Ishikawa (cell line): ENCODE measurements at regions not wholly inside any gene's neighbourhood (a gene's known extent, or its start where the extent isn't known, plus 50 kb on each side); places are given as distances from the start of the nearest gene placed in this dataset.

Experiments
- CEBPB ChIP-seq: IDR thresholded peaks from 2 replicates; pipeline ENCODE4 v1.6.1; 2012
- CREB1 ChIP-seq: IDR thresholded peaks from 2 replicates; pipeline ENCODE4 v1.6.1; 2012; ENCODE audit warnings: low read depth
- EGR1 ChIP-seq: IDR thresholded peaks from 2 replicates; pipeline ENCODE4 v1.6.1; 2012
- EP300 ChIP-seq: IDR thresholded peaks from 2 replicates; pipeline ENCODE4 v1.6.1; 2012; ENCODE audit warnings: borderline replicate concordance
- FOXM1 ChIP-seq: IDR thresholded peaks from 2 replicates; pipeline ENCODE4 v1.6.1; 2012; ENCODE audit warnings: low read depth, borderline replicate concordance
- NFIC ChIP-seq: IDR thresholded peaks from 2 replicates; pipeline ENCODE4 v1.6.1; 2012
- RAD21 ChIP-seq: IDR thresholded peaks from 2 replicates; pipeline ENCODE4 v1.6.1; 2012; ENCODE audit warnings: low read depth
- TAF1 ChIP-seq: IDR thresholded peaks from 2 replicates; pipeline ENCODE4 v1.6.1; 2012; ENCODE audit warnings: low read depth, mild to moderate bottlenecking
- TCF12 ChIP-seq: IDR thresholded peaks from 2 replicates; pipeline ENCODE4 v1.6.1; 2012; ENCODE audit warnings: low read depth
- TEAD4 ChIP-seq: IDR thresholded peaks from 2 replicates; pipeline ENCODE4 v1.6.1; 2012
- YY1 ChIP-seq: IDR thresholded peaks from 2 replicates; pipeline ENCODE4 v1.6.1; 2012; ENCODE audit warnings: low read depth
- ZBTB7A ChIP-seq: IDR thresholded peaks from 2 replicates; pipeline ENCODE4 v1.6.1; 2012; ENCODE audit warnings: low read depth
- TF ChIP-seq, protein P1 (sequence below): IDR thresholded peaks from 2 replicates; pipeline ENCODE4 v1.6.1; 2012
- TF ChIP-seq, protein P2 (sequence below): IDR thresholded peaks from 2 replicates; pipeline ENCODE4 v1.6.1; 2012
- TF ChIP-seq, protein P3 (sequence below): IDR thresholded peaks from 2 replicates; pipeline ENCODE4 v1.6.1; 2012; ENCODE audit warnings: low read depth, mild to moderate bottlenecking

DNA sequence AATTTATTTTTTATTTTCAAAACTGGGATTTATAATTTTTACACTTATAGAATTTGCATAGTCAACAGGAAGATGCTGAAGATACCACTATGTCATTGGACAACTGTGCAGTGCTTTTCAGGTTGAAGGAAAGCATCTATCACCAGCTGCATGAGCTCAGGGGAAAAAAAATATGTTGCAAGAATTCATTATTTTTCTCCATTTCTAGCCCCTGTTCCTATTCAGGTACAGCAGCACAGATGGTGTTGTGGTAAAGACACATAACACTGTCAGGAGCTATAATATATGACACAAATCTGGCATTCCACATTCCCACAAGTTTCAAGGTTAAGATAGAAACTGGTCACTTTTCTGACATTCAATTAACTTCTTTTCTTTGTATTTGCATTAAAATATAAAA is 1088.6 kb downstream of the MAT2B start:
- no peak for TF ChIP-seq YY1
- TF ChIP-seq EGR1, result no peak
- no peak for TF ChIP-seq EP300
- TF ChIP-seq TCF12, result no peak
- TF ChIP-seq ZBTB7A, result no peak
- TF ChIP-seq, protein P1, sequence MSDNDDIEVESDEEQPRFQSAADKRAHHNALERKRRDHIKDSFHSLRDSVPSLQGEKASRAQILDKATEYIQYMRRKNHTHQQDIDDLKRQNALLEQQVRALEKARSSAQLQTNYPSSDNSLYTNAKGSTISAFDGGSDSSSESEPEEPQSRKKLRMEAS, result no peak
- TF ChIP-seq TAF1, result no peak
- no peak for TF ChIP-seq NFIC
- TF ChIP-seq FOXM1, result no peak
- TF ChIP-seq CEBPB, result no peak
- no peak for TF ChIP-seq TEAD4
- TF ChIP-seq, protein P2, sequence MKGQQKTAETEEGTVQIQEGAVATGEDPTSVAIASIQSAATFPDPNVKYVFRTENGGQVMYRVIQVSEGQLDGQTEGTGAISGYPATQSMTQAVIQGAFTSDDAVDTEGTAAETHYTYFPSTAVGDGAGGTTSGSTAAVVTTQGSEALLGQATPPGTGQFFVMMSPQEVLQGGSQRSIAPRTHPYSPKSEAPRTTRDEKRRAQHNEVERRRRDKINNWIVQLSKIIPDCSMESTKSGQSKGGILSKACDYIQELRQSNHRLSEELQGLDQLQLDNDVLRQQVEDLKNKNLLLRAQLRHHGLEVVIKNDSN, result no peak
- no peak for TF ChIP-seq RAD21
- no peak for TF ChIP-seq CREB1
- TF ChIP-seq, protein P3, sequence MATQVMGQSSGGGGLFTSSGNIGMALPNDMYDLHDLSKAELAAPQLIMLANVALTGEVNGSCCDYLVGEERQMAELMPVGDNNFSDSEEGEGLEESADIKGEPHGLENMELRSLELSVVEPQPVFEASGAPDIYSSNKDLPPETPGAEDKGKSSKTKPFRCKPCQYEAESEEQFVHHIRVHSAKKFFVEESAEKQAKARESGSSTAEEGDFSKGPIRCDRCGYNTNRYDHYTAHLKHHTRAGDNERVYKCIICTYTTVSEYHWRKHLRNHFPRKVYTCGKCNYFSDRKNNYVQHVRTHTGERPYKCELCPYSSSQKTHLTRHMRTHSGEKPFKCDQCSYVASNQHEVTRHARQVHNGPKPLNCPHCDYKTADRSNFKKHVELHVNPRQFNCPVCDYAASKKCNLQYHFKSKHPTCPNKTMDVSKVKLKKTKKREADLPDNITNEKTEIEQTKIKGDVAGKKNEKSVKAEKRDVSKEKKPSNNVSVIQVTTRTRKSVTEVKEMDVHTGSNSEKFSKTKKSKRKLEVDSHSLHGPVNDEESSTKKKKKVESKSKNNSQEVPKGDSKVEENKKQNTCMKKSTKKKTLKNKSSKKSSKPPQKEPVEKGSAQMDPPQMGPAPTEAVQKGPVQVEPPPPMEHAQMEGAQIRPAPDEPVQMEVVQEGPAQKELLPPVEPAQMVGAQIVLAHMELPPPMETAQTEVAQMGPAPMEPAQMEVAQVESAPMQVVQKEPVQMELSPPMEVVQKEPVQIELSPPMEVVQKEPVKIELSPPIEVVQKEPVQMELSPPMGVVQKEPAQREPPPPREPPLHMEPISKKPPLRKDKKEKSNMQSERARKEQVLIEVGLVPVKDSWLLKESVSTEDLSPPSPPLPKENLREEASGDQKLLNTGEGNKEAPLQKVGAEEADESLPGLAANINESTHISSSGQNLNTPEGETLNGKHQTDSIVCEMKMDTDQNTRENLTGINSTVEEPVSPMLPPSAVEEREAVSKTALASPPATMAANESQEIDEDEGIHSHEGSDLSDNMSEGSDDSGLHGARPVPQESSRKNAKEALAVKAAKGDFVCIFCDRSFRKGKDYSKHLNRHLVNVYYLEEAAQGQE, result no peak

DNA sequence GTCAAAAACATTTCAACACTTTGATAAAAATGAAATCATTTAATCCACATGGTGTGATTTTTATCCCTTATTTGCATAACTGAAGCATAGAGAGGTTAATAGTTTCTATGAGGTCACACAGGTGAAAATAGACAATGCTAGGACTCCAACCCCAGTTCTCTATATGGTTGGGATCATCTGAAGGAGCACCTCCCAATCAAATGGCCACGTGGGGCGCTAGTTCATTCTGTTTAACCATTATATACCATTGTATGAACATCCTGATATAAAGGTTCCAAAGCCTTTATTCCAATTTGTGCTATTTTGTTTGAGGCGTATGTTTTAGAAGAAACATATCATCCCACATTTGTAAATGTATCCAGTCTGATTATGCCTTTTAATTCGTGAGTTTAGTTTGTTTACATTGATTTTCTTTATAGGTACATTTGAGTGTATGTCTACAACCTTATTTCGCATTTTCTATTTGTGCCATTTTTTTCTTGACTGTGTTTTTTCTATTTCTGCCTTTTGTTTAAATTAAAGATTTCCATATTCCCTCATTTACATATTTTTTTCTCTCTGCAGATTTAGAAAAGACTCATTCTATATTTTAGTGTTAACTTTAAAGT is 1092.0 kb downstream of the MAT2B start:
- TF ChIP-seq EGR1, result no peak
- TF ChIP-seq, protein P2, result no peak
- no peak for TF ChIP-seq CEBPB

DNA sequence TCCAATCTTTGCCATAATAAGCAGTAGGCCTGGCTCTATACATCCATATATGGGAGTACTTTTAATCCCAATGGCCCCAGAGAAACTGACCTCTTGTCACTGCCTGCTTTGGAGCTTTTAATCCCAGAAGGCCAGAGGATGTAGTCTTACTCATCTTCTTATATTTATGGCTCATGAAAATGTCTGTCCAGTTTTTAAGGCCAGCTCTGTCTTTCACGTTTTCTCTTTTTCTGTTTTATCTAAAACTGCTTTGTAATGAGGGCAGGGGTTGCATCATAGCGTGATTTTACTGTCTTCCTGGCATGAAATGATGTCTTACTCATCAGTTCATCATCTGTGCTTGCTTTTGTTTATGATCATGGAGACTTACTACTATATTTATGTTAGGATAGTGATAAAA is 1094.9 kb downstream of the MAT2B start:
- TF ChIP-seq EGR1, result no peak
- TF ChIP-seq, protein P3, result no peak
- TF ChIP-seq TAF1, result no peak
- no peak for TF ChIP-seq FOXM1
- TF ChIP-seq, protein P1, result no peak
- TF ChIP-seq ZBTB7A, result no peak
- TF ChIP-seq CREB1, result no peak
- TF ChIP-seq RAD21, result no peak
- TF ChIP-seq CEBPB, result no peak

DNA sequence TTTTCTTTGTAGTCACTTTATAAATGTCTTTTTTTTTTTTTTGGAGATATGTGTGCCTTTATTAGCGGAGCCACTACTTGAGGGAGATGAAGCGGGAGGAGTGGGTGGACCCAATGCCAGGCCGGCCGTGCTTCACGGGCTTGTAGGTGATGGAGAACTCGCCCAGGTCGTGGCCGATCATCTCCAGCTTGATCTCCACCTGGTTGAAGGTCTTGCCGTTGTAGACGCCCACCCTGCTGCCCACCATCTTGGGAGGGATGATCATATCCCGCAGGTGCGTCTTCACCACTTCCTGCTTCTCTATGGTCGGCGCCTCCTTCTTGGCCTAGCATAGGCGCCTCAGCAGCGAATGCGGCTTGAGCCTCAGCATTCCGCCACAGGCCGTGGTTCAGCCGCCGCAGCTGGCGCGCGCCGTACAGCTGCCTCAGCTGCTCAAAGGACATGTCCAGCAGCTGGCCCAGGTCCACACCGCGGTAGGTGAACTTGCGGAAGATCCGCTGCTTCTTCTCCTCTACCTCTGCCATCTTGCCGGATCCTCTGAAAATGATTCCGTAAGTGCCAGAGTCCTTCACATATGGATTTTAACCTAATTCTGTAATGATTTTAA is 1095.6 kb downstream of the MAT2B start:
- TF ChIP-seq YY1, result no peak
- no peak for TF ChIP-seq EGR1
- no peak for TF ChIP-seq CREB1
- TF ChIP-seq TCF12, result no peak
- TF ChIP-seq, protein P1, result no peak
- no peak for TF ChIP-seq FOXM1
- no peak for TF ChIP-seq CEBPB
- TF ChIP-seq RAD21, result no peak
- no peak for TF ChIP-seq TEAD4
- TF ChIP-seq, protein P2, result no peak
- TF ChIP-seq NFIC, result no peak
- TF ChIP-seq TAF1, result no peak
- TF ChIP-seq, protein P3, result no peak
